AG10803 (cell line): ENCODE measurements at regions not wholly inside any gene's neighbourhood (a gene's known extent, or its start where the extent isn't known, plus 50 kb on each side); places are given as distances from the start of the nearest gene placed in this dataset.

Experiments used
- DNase-seq: peaks from one replicate; pipeline ENCODE4 v3.0.0; 2010; ENCODE audit warnings: low read depth
- H3K4me3 ChIP-seq: 2 replicates; pipeline ENCODE4 v1.5.1; 2011; ENCODE audit warnings: mild to moderate bottlenecking, low read length, control low read depth
- CTCF ChIP-seq: conservative IDR thresholded peaks from 2 replicates; pipeline ENCODE4 v1.5.1; 2011; ENCODE audit warnings: mild to moderate bottlenecking, low read length, control low read depth, inconsistent platforms

GRCh38 chr5:118675247-118675646 lies 313.1 kb downstream of the DTWD2 start:
- no peak overlapping the region for H3K4me3 ChIP-seq
- TF ChIP-seq CTCF: no peak
- no peak for DNase-seq

- no peak for DNase-seq
- H3K4me3 ChIP-seq: no peak overlapping the region
- TF ChIP-seq CTCF: no peak
These were observed 330.8 kb downstream of the DTWD2 start for GRCh38 chr5:118657576-118657975.

GRCh38 chr5:118653872-118654271 lies 334.5 kb downstream of the DTWD2 start:
- TF ChIP-seq CTCF: no peak
- DNase-seq: no peak

GRCh38 chr5:118653183-118653582 lies 335.2 kb downstream of the DTWD2 start:
- no peak for DNase-seq
- no peak for TF ChIP-seq CTCF
- no peak overlapping the region for H3K4me3 ChIP-seq

More at GRCh38 chr5:118653872-118654271, 334.5 kb downstream of the DTWD2 start:
- H3K4me3 ChIP-seq: no peak overlapping the region

GRCh38 chr5:118651002-118651401 lies 337.3 kb downstream of the DTWD2 start:
- no peak for TF ChIP-seq CTCF
- DNase-seq: no peak
- no peak overlapping the region for H3K4me3 ChIP-seq

- no peak for DNase-seq
- no peak for TF ChIP-seq CTCF
- H3K4me3 ChIP-seq: no peak overlapping the region
These were observed 340.8 kb downstream of the DTWD2 start for GRCh38 chr5:118647587-118647986.

GRCh38 chr5:118646917-118647316 lies 341.4 kb downstream of the DTWD2 start:
- TF ChIP-seq CTCF: no peak
- no peak overlapping the region for H3K4me3 ChIP-seq
- no peak for DNase-seq
